ENCODE measurements at regions not wholly inside any gene's neighbourhood (a gene's known extent, or its start where the extent isn't known, plus 50 kb on each side); places are given as distances from the start of the nearest gene placed in this dataset.
A peak's percentile ranks its signal among the peaks of the same experiment; 100 is the strongest.

GRCh38 chr19:28471731-28472510, 741.0 kb downstream of the UQCRFS1 start:
- no peak for TF ChIP-seq ZNF274 (IDR thresholded peaks at IDR 0.05; ENCODE audit: low read depth, low read length)
- TF ChIP-seq SUZ12 (IDR thresholded peaks at IDR 0.05; ENCODE audit: extremely low read depth, insufficient read depth, insufficient read length): no peak
- TF ChIP-seq YY1 (IDR thresholded peaks at IDR 0.05; ENCODE audit: insufficient read depth, insufficient read length): no peak
- Histone ChIP-seq H3K36me3 (ENCODE audit: insufficient read depth, insufficient read length, low read length) (no peaks in the 10 kb centered on the region), H3K9me3 (ENCODE audit: insufficient read depth, low read length) (no peaks in the 10 kb centered on the region), H3K27me3 (ENCODE audit: insufficient read depth, insufficient read length) (no peaks in the 10 kb centered on the region), H3K4me3 (ENCODE audit: insufficient read length, low read depth) (no peak overlapping the region), H3K9ac (ENCODE audit: insufficient read length, low read depth) (no peak overlapping the region), H3K4me1 (ENCODE audit: insufficient read depth, insufficient read length) (peaks cover 5% of the 10 kb centered on the region)
- DNase-seq (ENCODE audit: low read depth, low spot score): no peak

- Histone ChIP-seq H3K4me1 (ENCODE audit: insufficient read depth, insufficient read length) (peaks cover 12% of the 10 kb centered on the region), H3K9ac (ENCODE audit: insufficient read length, low read depth) (no peak overlapping the region), H3K4me3 (ENCODE audit: insufficient read length, low read depth) (no peak overlapping the region), H3K36me3 (ENCODE audit: insufficient read depth, insufficient read length, low read length) (no peaks in the 10 kb centered on the region), H3K9me3 (ENCODE audit: insufficient read depth, low read length) (no peaks in the 10 kb centered on the region), H3K27me3 (ENCODE audit: insufficient read depth, insufficient read length) (no peaks in the 10 kb centered on the region)
- TF ChIP-seq ZNF274 (IDR thresholded peaks at IDR 0.05; ENCODE audit: low read depth, low read length) (no peak), YY1 (IDR thresholded peaks at IDR 0.05; ENCODE audit: insufficient read depth, insufficient read length) (no peak), SUZ12 (IDR thresholded peaks at IDR 0.05; ENCODE audit: extremely low read depth, insufficient read depth, insufficient read length) (no peak)
- DNase-seq (ENCODE audit: low read depth, low spot score): no peak
These were observed 743.4 kb downstream of the UQCRFS1 start for GRCh38 chr19:28469544-28469943.

- peaks cover 12% of the 10 kb centered on the region for H3K4me1 ChIP-seq (ENCODE audit: insufficient read depth, insufficient read length)
- no peaks in the 10 kb centered on the region for H3K36me3 ChIP-seq (ENCODE audit: insufficient read depth, insufficient read length, low read length)
- H3K9me3 ChIP-seq (ENCODE audit: insufficient read depth, low read length): no peaks in the 10 kb centered on the region
- no peak for TF ChIP-seq ZNF274 (IDR thresholded peaks at IDR 0.05; ENCODE audit: low read depth, low read length)
- TF ChIP-seq SUZ12 (IDR thresholded peaks at IDR 0.05; ENCODE audit: extremely low read depth, insufficient read depth, insufficient read length): no peak
- TF ChIP-seq YY1 (IDR thresholded peaks at IDR 0.05; ENCODE audit: insufficient read depth, insufficient read length): no peak
- H3K4me3 ChIP-seq (ENCODE audit: insufficient read length, low read depth): no peak overlapping the region
- H3K27me3 ChIP-seq (ENCODE audit: insufficient read depth, insufficient read length): no peaks in the 10 kb centered on the region
- no peak for DNase-seq (ENCODE audit: low read depth, low spot score)
- H3K9ac ChIP-seq (ENCODE audit: insufficient read length, low read depth): peak overlapping the region; percentile 21
These were observed 744.1 kb downstream of the UQCRFS1 start for GRCh38 chr19:28468701-28469459.

GRCh38 chr19:28466107-28467045, 746.6 kb downstream of the UQCRFS1 start:
- TF ChIP-seq ZNF274 (IDR thresholded peaks at IDR 0.05; ENCODE audit: low read depth, low read length) (no peak), YY1 (IDR thresholded peaks at IDR 0.05; ENCODE audit: insufficient read depth, insufficient read length) (no peak), SUZ12 (IDR thresholded peaks at IDR 0.05; ENCODE audit: extremely low read depth, insufficient read depth, insufficient read length) (no peak)
- Histone ChIP-seq H3K9ac (ENCODE audit: insufficient read length, low read depth) (no peak overlapping the region), H3K27me3 (ENCODE audit: insufficient read depth, insufficient read length) (no peaks in the 10 kb centered on the region), H3K4me1 (ENCODE audit: insufficient read depth, insufficient read length) (peaks cover 12% of the 10 kb centered on the region), H3K9me3 (ENCODE audit: insufficient read depth, low read length) (no peaks in the 10 kb centered on the region), H3K4me3 (ENCODE audit: insufficient read length, low read depth) (no peak overlapping the region), H3K36me3 (ENCODE audit: insufficient read depth, insufficient read length, low read length) (no peaks in the 10 kb centered on the region)
- peak; percentile 58 for DNase-seq (ENCODE audit: low read depth, low spot score)

- Histone ChIP-seq H3K9ac (ENCODE audit: insufficient read length, low read depth) (peak overlapping the region; percentile 23), H3K27me3 (ENCODE audit: insufficient read depth, insufficient read length) (no peaks in the 10 kb centered on the region), H3K4me1 (ENCODE audit: insufficient read depth, insufficient read length) (peaks cover 12% of the 10 kb centered on the region), H3K36me3 (ENCODE audit: insufficient read depth, insufficient read length, low read length) (no peaks in the 10 kb centered on the region), H3K9me3 (ENCODE audit: insufficient read depth, low read length) (no peaks in the 10 kb centered on the region), H3K4me3 (ENCODE audit: insufficient read length, low read depth) (no peak overlapping the region)
- no peak for DNase-seq (ENCODE audit: low read depth, low spot score)
- TF ChIP-seq SUZ12 (IDR thresholded peaks at IDR 0.05; ENCODE audit: extremely low read depth, insufficient read depth, insufficient read length): no peak
- no peak for TF ChIP-seq YY1 (IDR thresholded peaks at IDR 0.05; ENCODE audit: insufficient read depth, insufficient read length)
- no peak for TF ChIP-seq ZNF274 (IDR thresholded peaks at IDR 0.05; ENCODE audit: low read depth, low read length)
These were observed 747.4 kb downstream of the UQCRFS1 start for GRCh38 chr19:28465371-28466086.

- TF ChIP-seq YY1 (IDR thresholded peaks at IDR 0.05; ENCODE audit: insufficient read depth, insufficient read length) (no peak), ZNF274 (IDR thresholded peaks at IDR 0.05; ENCODE audit: low read depth, low read length) (no peak), SUZ12 (IDR thresholded peaks at IDR 0.05; ENCODE audit: extremely low read depth, insufficient read depth, insufficient read length) (no peak)
- Histone ChIP-seq H3K27me3 (ENCODE audit: insufficient read depth, insufficient read length) (no peaks in the 10 kb centered on the region), H3K4me1 (ENCODE audit: insufficient read depth, insufficient read length) (peaks cover 6% of the 10 kb centered on the region), H3K9me3 (ENCODE audit: insufficient read depth, low read length) (no peaks in the 10 kb centered on the region), H3K36me3 (ENCODE audit: insufficient read depth, insufficient read length, low read length) (no peaks in the 10 kb centered on the region), H3K9ac (ENCODE audit: insufficient read length, low read depth) (no peak overlapping the region), H3K4me3 (ENCODE audit: insufficient read length, low read depth) (no peak overlapping the region)
- no peak for DNase-seq (ENCODE audit: low read depth, low spot score)
These were observed 749.4 kb downstream of the UQCRFS1 start for GRCh38 chr19:28463493-28464053.

All from NT2/D1 (cell line).